ENCODE measurements at regions not wholly inside any gene's neighbourhood (a gene's known extent, or its start where the extent isn't known, plus 50 kb on each side); places are given as distances from the start of the nearest gene placed in this dataset.

DNA sequence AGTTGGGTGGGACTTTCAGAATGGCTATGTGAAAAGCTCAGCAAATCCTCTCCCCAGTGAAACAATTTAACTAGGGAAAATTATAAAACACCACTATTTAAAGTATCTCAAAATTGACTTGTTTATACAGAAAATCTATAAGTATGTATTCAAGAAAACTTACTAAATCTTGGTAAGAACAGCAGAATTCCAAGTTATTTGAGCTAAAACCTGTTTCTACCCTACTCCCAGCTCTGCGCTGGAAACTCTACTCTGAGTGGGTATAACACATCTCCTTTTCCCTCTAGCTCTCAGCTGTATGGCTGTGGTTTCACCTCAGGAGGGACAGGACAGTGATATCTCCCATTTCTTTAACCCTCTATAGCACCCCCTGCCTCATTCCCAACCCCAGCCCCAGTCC, 295.2 kb upstream of the POGK start:
- TF ChIP-seq POLR2AphosphoS5 (IDR thresholded peaks at IDR 0.05) = no peak
- TF ChIP-seq EP300 (IDR thresholded peaks at IDR 0.05) = no peak
- DNase-seq (no peak), ATAC-seq (ENCODE audit: low FRiP score in 2 of 2) (no peak)
- Histone ChIP-seq H3K36me3 (no peaks in the 10 kb centered on the region), H3K4me1 (no peaks in the 10 kb centered on the region), H3K9me3 (no peaks in the 10 kb centered on the region), H3K27ac (no peak overlapping the region), H3K27me3 (no peaks in the 10 kb centered on the region), H3K4me3 (no peak overlapping the region)
- WGBS, 2 donors = 95 to 100% methylated on average over 1 of the region's 1 CpG

DNA sequence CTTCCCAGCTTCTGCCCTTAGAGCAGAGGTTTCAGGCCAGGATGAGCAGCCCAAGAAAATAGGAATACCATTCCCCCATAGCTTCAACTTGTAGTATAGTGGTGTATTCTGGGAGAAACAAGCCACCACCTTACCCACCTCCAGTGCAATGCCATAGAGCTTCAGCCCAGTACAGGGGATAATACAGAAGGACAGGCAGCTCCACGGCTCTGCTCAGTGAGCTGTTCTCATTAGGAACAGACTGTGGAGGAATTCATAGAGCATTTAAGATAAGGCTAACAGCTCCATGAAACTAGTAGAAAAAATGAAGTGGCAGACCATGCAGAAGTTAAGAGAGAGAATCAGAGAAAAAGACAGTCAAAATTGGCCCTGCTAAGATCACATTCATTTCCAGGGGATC, 294.7 kb upstream of the POGK start:
- ATAC-seq (ENCODE audit: low FRiP score in 2 of 2) (no peak), DNase-seq (no peak)
- Histone ChIP-seq H3K36me3 (no peaks in the 10 kb centered on the region), H3K9me3 (no peaks in the 10 kb centered on the region), H3K4me1 (no peaks in the 10 kb centered on the region), H3K27me3 (no peaks in the 10 kb centered on the region), H3K27ac (no peak overlapping the region), H3K4me3 (no peak overlapping the region)
- WGBS, 2 donors = 55 to 79% methylated on average over 1 of the region's 1 CpG
- TF ChIP-seq, protein P1, sequence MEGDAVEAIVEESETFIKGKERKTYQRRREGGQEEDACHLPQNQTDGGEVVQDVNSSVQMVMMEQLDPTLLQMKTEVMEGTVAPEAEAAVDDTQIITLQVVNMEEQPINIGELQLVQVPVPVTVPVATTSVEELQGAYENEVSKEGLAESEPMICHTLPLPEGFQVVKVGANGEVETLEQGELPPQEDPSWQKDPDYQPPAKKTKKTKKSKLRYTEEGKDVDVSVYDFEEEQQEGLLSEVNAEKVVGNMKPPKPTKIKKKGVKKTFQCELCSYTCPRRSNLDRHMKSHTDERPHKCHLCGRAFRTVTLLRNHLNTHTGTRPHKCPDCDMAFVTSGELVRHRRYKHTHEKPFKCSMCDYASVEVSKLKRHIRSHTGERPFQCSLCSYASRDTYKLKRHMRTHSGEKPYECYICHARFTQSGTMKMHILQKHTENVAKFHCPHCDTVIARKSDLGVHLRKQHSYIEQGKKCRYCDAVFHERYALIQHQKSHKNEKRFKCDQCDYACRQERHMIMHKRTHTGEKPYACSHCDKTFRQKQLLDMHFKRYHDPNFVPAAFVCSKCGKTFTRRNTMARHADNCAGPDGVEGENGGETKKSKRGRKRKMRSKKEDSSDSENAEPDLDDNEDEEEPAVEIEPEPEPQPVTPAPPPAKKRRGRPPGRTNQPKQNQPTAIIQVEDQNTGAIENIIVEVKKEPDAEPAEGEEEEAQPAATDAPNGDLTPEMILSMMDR (IDR thresholded peaks at IDR 0.05) = no peak
- TF ChIP-seq POLR2AphosphoS5 (IDR thresholded peaks at IDR 0.05) = no peak
- TF ChIP-seq EP300 (IDR thresholded peaks at IDR 0.05) = no peak
- no peak for TF ChIP-seq POLR2A (IDR thresholded peaks at IDR 0.05)

DNA sequence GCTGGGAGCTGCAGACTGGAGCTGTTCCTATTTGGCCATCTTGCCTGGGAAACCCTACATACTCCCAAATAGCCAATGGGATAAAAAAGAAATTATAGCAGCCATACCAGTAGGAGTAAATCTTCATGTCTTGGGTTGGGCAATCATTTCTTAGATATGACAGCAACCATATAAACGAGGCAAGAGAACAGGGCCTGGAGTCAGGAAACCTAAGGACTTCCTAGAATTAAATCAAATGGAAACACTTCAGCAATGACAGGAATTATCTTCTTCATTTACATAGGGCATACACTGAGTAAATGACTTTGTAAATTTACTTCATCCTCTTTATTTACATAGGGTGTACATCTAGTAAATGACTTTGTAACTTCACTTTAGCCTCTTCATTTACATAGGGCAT, 286.6 kb upstream of the POGK start:
- Histone ChIP-seq H3K4me1 (no peaks in the 10 kb centered on the region), H3K36me3 (no peaks in the 10 kb centered on the region), H3K27me3 (no peaks in the 10 kb centered on the region), H3K27ac (no peak overlapping the region), H3K9me3 (peaks cover 0 to 5% (median 0%) of the 10 kb centered on the region in 4 donors), H3K4me3 (no peak overlapping the region)
- no peak for DNase-seq
- no peak for TF ChIP-seq EP300 (IDR thresholded peaks at IDR 0.05)
- no peak for TF ChIP-seq POLR2A (IDR thresholded peaks at IDR 0.05)
- TF ChIP-seq, protein P1 (IDR thresholded peaks at IDR 0.05) = no peak
- no peak for TF ChIP-seq POLR2AphosphoS5 (IDR thresholded peaks at IDR 0.05)
- 26 to 42% methylated on average over 1 of the region's 1 CpG for WGBS, 2 donors
- no peak for ATAC-seq (ENCODE audit: low FRiP score in 2 of 2)

DNA sequence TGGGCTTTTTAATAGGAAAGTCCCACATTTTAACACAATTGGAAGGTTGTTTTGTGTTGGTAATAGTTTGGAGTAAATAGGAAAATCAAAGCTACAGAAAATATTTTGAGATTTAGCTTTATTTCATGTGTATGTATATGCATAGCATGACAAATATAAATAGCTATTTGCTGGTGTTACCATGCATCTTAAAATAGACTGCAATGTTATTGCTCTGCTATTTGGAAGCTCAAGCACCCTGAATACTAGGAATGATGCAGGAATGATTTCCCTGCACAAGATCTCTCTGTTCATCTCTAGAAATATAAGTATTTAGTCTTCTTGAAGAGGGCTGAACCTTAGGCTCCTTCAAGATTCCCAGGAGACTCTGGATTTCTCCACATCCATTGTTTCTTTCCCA, 268.3 kb upstream of the POGK start:
- DNase-seq = no peak
- ATAC-seq (ENCODE audit: low FRiP score in 2 of 2) = no peak

DNA sequence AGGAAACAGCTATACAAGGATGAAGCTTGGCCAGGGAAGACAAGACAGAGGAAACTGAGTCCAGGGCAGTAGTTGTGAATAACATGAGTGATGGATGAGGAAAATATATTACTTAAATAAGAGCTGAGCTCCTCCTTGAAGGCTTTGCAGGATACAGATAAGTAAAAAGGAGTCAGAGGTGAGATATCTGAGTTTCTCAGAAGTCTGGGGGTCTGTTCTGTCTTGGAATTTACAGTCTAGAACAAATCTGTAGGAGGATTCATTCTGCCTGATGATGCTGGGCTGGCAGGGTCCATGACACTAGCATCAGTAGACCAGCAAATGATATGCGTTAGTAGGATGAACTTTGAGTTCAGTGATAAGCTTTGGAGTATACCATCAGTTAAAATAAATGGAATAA, 266.1 kb upstream of the POGK start:
- no peak for ATAC-seq (ENCODE audit: low FRiP score in 2 of 2)
- no peak overlapping the region for H3K4me3 ChIP-seq
- no peaks in the 10 kb centered on the region for H3K9me3 ChIP-seq
- H3K4me1 ChIP-seq = no peaks in the 10 kb centered on the region
- no peak overlapping the region for H3K27ac ChIP-seq
- 84 to 88% methylated on average over 1 of the region's 1 CpG for WGBS, 2 donors
- H3K27me3 ChIP-seq = no peaks in the 10 kb centered on the region
- H3K36me3 ChIP-seq = no peaks in the 10 kb centered on the region
- TF ChIP-seq EP300 (IDR thresholded peaks at IDR 0.05) (no peak), POLR2AphosphoS5 (IDR thresholded peaks at IDR 0.05) (no peak), POLR2A (IDR thresholded peaks at IDR 0.05) (no peak)
- TF ChIP-seq, protein P1 (IDR thresholded peaks at IDR 0.05) = no peak
- no peak for DNase-seq

More for the DNA sequence above, 268.3 kb upstream of the POGK start:
- Histone ChIP-seq H3K27me3 (no peaks in the 10 kb centered on the region), H3K36me3 (no peaks in the 10 kb centered on the region), H3K9me3 (no peaks in the 10 kb centered on the region), H3K27ac (no peak overlapping the region), H3K4me3 (no peak overlapping the region), H3K4me1 (no peaks in the 10 kb centered on the region)
- TF ChIP-seq EP300 (IDR thresholded peaks at IDR 0.05) (no peak), POLR2AphosphoS5 (IDR thresholded peaks at IDR 0.05) (no peak), POLR2A (IDR thresholded peaks at IDR 0.05) (no peak)
- TF ChIP-seq, protein P1 (IDR thresholded peaks at IDR 0.05) = no peak
